B cell (primary cell): ENCODE measurements at regions not wholly inside any gene's neighbourhood (a gene's known extent, or its start where the extent isn't known, plus 50 kb on each side); places are given as distances from the start of the nearest gene placed in this dataset.

Experiments
- ATAC-seq: fragments of 200-7000 bp; cut with Tn5 transposase; one replicate; pipeline ENCODE4 v1.10.0; 2021; ENCODE audit warnings: low read depth, mild to moderate bottlenecking, moderate number of reproducible peaks, moderate library complexity
- CTCF ChIA-PET: fragments of 350-600 bp; sonication (Branson Sonifier 250); formaldehyde crosslinking; loops from one replicate; lab custom pipeline; 2021; ENCODE audit warnings: antibody characterized with exemption, inconsistent platforms; lab: Charles Lee
- POLR2A ChIA-PET: fragments of 350-600 bp; sonication (Branson Sonifier 250); formaldehyde crosslinking; loops from one replicate; lab custom pipeline; 2021; ENCODE audit warnings: antibody characterized with exemption; lab: Charles Lee
- DNase-seq: peaks from one replicate; pipeline ENCODE4 v3.0.0; 2013
- H2AFZ ChIP-seq: 2 replicates; pipeline ENCODE4 v1.6.1; 2012; ENCODE audit warnings: mild to moderate bottlenecking, low read depth, low read length; ENCODE audit not compliant: insufficient read depth, poor library complexity, severe bottlenecking
- H3K27ac ChIP-seq, 2 donors: 1 replicate in 1 of 2; 2 replicates in 1 of 2; pipeline ENCODE4 v1.5.1; 2012 to 2013; ENCODE audit warnings: low read length in 2 of 2, mild to moderate bottlenecking in 2 of 2, moderate library complexity in 1 of 2
- H3K27me3 ChIP-seq, 4 experiments: fragments of 200-600 bp in 1 of 4; sonication (generic) in 1 of 4; replicated peaks in 1 of 4; 1 replicate in 2 of 4; 2 replicates in 2 of 4; pipeline versions ENCODE4 v1.6.1 to v1.7.0; 2013 to 2016; ENCODE audit warnings: low read length in 3 of 4, mild to moderate bottlenecking in 2 of 4, mixed read lengths in 1 of 4, moderate library complexity in 1 of 4; ENCODE audit not compliant: insufficient read depth in 4 of 4, control insufficient read depth in 3 of 4; ENCODE audit errors: control extremely low read depth in 1 of 4
- H3K36me3 ChIP-seq, 2 experiments: replicated peaks in 1 of 2; 1 replicate in 1 of 2; 2 replicates in 1 of 2; pipeline versions ENCODE4 v1.6.1 to v1.7.1; 2013; ENCODE audit warnings: low read length in 1 of 2; ENCODE audit not compliant: insufficient read depth in 2 of 2, control insufficient read depth in 1 of 2; ENCODE audit errors: control extremely low read depth in 1 of 2, extremely low read depth in 1 of 2
- H3K4me1 ChIP-seq, 2 donors: fragments of 200-600 bp in 1 of 2; sonication (generic) in 1 of 2; 1 replicate in 1 of 2; 2 replicates in 1 of 2; pipeline versions ENCODE4 v1.5.1 to v1.6.1; 2013 to 2017; ENCODE audit warnings: low read length in 2 of 2; ENCODE audit not compliant: control insufficient read depth in 2 of 2, insufficient read depth in 2 of 2
- H3K4me2 ChIP-seq: replicated peaks from 2 replicates; pipeline ENCODE3; 2012; ENCODE audit warnings: mild to moderate bottlenecking, low read depth, low read length; ENCODE audit not compliant: poor library complexity, severe bottlenecking
- H3K4me3 ChIP-seq, 5 experiments: fragments of 200-600 bp in 1 of 5; sonication (generic) in 1 of 5; 1 replicate in 3 of 5; 2 replicates in 2 of 5; pipeline versions ENCODE4 v1.5.1 to v1.7.0; 2011 to 2016; ENCODE audit warnings: low read length in 4 of 5, mild to moderate bottlenecking in 4 of 5, low read depth in 2 of 5, control low read depth in 1 of 5, moderate library complexity in 1 of 5; ENCODE audit not compliant: insufficient read depth in 1 of 5; ENCODE audit errors: control extremely low read depth in 1 of 5, extremely low read depth in 1 of 5
- H3K79me2 ChIP-seq: fragments of 200-600 bp; sonication (generic); one replicate; pipeline ENCODE4 v1.6.0; 2016; ENCODE audit warnings: low read length; ENCODE audit not compliant: control insufficient read depth, insufficient read depth
- H3K9ac ChIP-seq: fragments of 200-600 bp; sonication (generic); 2 replicates; pipeline ENCODE4 v1.6.1; 2017; ENCODE audit warnings: mild to moderate bottlenecking, low read length, moderate library complexity
- H3K9me3 ChIP-seq, 3 donors: one replicate each; pipeline versions ENCODE4 v1.6.1 to v1.7.1; 2013; ENCODE audit warnings: low read length in 2 of 3; ENCODE audit not compliant: control insufficient read depth in 2 of 3, insufficient read depth in 1 of 3; ENCODE audit errors: control extremely low read depth in 1 of 3
- H4K20me1 ChIP-seq: 2 replicates; pipeline ENCODE4 v1.6.0; 2012; ENCODE audit warnings: mild to moderate bottlenecking, low read length; ENCODE audit not compliant: insufficient read depth, control insufficient read depth, poor library complexity, severe bottlenecking
- H3K27ac Mint-ChIP-seq: one replicate; pipeline ENCODE4 v1.8.0; 2021; ENCODE audit warnings: mixed read lengths
- H3K27me3 Mint-ChIP-seq: one replicate; pipeline ENCODE4 v1.8.0; 2021; ENCODE audit warnings: mixed read lengths
- H3K4me1 Mint-ChIP-seq: one replicate; pipeline ENCODE4 v1.8.0; 2021; ENCODE audit warnings: mixed read lengths
- H3K4me3 Mint-ChIP-seq: one replicate; pipeline ENCODE4 v1.8.0; 2021; ENCODE audit warnings: mixed read lengths
- H3K9me3 Mint-ChIP-seq: one replicate; pipeline ENCODE4 v1.8.0; 2022; ENCODE audit warnings: mixed read lengths; ENCODE audit not compliant: insufficient read depth
- CTCF ChIP-seq: fragments of 200-600 bp; IDR thresholded peaks from one replicate; pipeline ENCODE4 v1.8.0; 2022; ENCODE audit warnings: antibody characterized with exemption, mild to moderate bottlenecking
- EZH2 ChIP-seq: IDR thresholded peaks from 2 replicates; pipeline ENCODE4 v1.6.1; 2012; ENCODE audit warnings: borderline replicate concordance, low read depth, mild to moderate bottlenecking, moderate library complexity, low read length; ENCODE audit not compliant: insufficient read depth, poor library complexity, severe bottlenecking
- WGBS: methylation state at CpG from one replicate; pipeline ENCODE4 v1.1.5; 2013; ENCODE audit warnings: missing lambda C conversion rate; ENCODE audit not compliant: insufficient coverage; 5-methylcytosine and 5-hydroxymethylcytosine counted together
- intact Hi-C: fragments of 100-400 bp; cut with micrococcal nuclease; formaldehyde crosslinking; loops from one replicate; pipeline ENCODE4 v1.10.0; 2022

GRCh38 chr4:181224852-181225251 is 1018.4 kb upstream of the TENM3 start:
- WGBS, result 100% methylated on average over 4 of the region's 4 CpGs
- no peak for DNase-seq

GRCh38 chr4:181225616-181226261 is 1017.5 kb upstream of the TENM3 start:
- H4K20me1 ChIP-seq, result no peaks in the 10 kb centered on the region
- no peaks in the 10 kb centered on the region for H3K4me1 ChIP-seq
- H3K27me3 Mint-ChIP-seq, result no peaks in the 10 kb centered on the region
- no peaks in the 10 kb centered on the region for H3K9me3 Mint-ChIP-seq
- no peak overlapping the region for H2AFZ ChIP-seq
- ChIA-PET CTCF (no interaction called here), POLR2A (no interaction called here)
- H3K9ac ChIP-seq, result no peak overlapping the region
- no peak overlapping the region for H3K27ac ChIP-seq
- no peaks in the 10 kb centered on the region for H3K79me2 ChIP-seq
- no peak for DNase-seq
- no peaks in the 10 kb centered on the region for H3K9me3 ChIP-seq
- TF ChIP-seq EZH2 (no peak), CTCF (no peak)
- no peaks in the 10 kb centered on the region for H3K36me3 ChIP-seq
- WGBS, result 50% methylated on average over 1 of the region's 10 CpGs
- no peaks in the 10 kb centered on the region for H3K27me3 ChIP-seq
- no peak for ATAC-seq
- no peak overlapping the region for H3K4me3 Mint-ChIP-seq
- H3K27ac Mint-ChIP-seq, result no peak overlapping the region
- H3K4me3 ChIP-seq, result no peak overlapping the region
- intact Hi-C loops, result no loop called here
- H3K4me1 Mint-ChIP-seq, result no peaks in the 10 kb centered on the region
- no peak overlapping the region for H3K4me2 ChIP-seq

More at GRCh38 chr4:181224852-181225251, 1018.4 kb upstream of the TENM3 start:
- ChIA-PET CTCF (no interaction called here), POLR2A (no interaction called here)
- Histone ChIP-seq H3K79me2 (no peaks in the 10 kb centered on the region), H3K4me1 (no peaks in the 10 kb centered on the region), H4K20me1 (no peaks in the 10 kb centered on the region), H3K9me3 (peaks cover 0 to under 1% (median 0%) of the 10 kb centered on the region in 3 donors), H3K4me3 (no peak overlapping the region), H3K36me3 (no peaks in the 10 kb centered on the region), H3K9ac (no peak overlapping the region), H3K4me2 (no peak overlapping the region), H3K27ac (no peak overlapping the region), H3K27me3 (no peaks in the 10 kb centered on the region), H2AFZ (no peak overlapping the region)
- no peak for ATAC-seq
- Mint-ChIP-seq H3K27ac (no peak overlapping the region), H3K4me1 (no peaks in the 10 kb centered on the region), H3K27me3 (no peaks in the 10 kb centered on the region), H3K4me3 (no peak overlapping the region), H3K9me3 (no peaks in the 10 kb centered on the region)
- intact Hi-C loops, result no loop called here
- TF ChIP-seq CTCF (no peak), EZH2 (no peak)
